GM18867 (cell line): ENCODE measurements at regions not wholly inside any gene's neighbourhood (a gene's known extent, or its start where the extent isn't known, plus 50 kb on each side); places are given as distances from the start of the nearest gene placed in this dataset.

Source experiments
- ATAC-seq: cut with Tn5 transposase; IDR thresholded peaks from one replicate; pipeline ENCODE4 v1.9.1; 2021; ENCODE audit warnings: mild to moderate bottlenecking, moderate library complexity; ENCODE audit not compliant: unreplicated experiment

DNA sequence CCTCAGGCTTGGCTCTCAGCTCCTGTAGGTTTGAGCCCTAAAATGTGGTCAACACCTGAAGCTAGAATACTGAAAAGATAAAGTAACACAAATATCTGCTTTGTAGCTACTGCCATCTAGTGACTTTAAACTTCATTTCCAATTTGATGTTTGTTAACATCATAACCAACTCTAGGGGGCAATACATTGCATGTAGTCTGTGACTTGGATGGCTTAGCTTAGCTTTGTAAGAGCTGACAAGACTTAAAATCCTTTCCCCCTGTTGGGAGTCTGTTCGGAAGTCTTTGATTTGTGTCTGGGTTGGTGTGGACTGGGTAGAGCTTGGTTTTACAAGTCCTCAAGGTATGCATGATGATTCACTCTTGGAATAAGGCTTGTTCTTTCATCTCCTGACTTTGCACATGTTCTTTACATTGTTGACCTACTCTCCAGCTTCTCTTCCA is 51.7 kb downstream of the SCN11A start:
- ATAC-seq, result peak; percentile 90

GRCh38 chr3:38998086-38998485 is 53.7 kb downstream of the SCN11A start:
- no peak for ATAC-seq

GRCh38 chr3:38996193-38996592 is 55.6 kb downstream of the SCN11A start:
- no peak for ATAC-seq

GRCh38 chr3:38994251-38994650 is 57.5 kb downstream of the SCN11A start:
- no peak for ATAC-seq

GRCh38 chr3:38992117-38992760 is 59.5 kb downstream of the SCN11A start:
- ATAC-seq, result no peak

GRCh38 chr3:38990621-38991020 is 61.1 kb downstream of the SCN11A start:
- ATAC-seq, result no peak

- no peak for ATAC-seq
These were observed 61.7 kb downstream of the SCN11A start for GRCh38 chr3:38989917-38990510.

DNA sequence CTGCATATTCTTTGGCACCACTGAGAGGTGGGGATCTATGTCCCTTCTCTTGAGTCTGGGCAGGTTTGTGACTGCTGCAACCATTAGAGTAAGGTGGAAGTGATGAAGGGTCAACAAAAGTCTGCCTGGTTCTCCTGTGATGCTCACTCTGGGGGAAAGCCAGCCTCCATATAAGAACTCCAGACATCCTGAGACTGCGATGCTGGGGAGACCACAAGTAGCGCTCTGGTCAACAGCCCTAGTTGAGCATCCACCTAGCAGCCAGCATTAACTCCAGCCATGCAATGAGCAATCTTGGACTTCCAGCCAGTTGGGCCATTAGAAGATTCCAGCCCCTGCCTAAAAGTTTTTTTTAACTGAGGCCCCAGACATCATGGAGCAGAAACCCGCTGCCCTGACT is 62.8 kb downstream of the SCN11A start:
- no peak for ATAC-seq

- ATAC-seq, result no peak
These were observed 64.3 kb downstream of the SCN11A start for GRCh38 chr3:38987456-38987855.

GRCh38 chr3:38986901-38987300 is 64.8 kb downstream of the SCN11A start:
- no peak for ATAC-seq

- no peak for ATAC-seq
These were observed 65.8 kb downstream of the SCN11A start for GRCh38 chr3:38985981-38986380.

DNA sequence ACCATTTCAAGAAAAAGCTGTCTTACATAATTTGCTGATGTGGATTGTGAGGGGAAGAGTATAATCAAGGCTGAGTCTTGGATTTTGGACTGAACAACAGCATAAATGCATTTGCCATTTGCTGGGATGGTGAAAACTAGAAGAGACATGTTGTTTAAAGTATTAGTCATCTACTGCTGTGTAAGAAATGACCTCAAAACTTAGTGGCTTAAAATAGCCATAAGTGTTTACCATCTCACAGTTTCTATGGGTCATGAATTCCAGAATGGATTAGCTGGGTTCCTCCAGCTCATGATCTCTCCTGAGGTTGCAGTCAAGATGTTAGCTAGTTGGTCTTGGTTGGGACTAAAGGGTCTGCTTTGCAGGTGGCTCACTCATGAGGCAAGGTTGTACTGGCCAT is 66.2 kb downstream of the SCN11A start:
- ATAC-seq, result no peak

- ATAC-seq, result no peak
These were observed 67.0 kb downstream of the SCN11A start for GRCh38 chr3:38984731-38985130.

DNA sequence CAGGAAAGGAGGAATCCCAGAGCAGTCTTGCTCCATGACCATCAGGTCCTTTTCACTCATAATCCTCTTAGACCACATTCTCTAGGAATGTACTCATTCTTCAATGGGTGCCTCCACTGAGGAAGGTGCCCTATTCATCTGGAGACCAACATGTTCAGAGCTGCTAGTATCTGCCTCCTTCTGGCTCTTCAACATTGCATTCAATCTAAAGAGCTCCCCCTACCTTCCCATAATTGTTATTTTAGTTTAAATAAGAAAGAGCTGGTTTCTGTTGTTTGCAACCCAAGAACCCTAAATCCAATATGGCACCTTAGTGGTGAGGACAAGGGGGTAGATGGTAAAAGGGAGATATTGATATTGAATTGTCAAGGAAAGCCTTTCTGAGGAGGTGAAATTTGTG is 67.6 kb downstream of the SCN11A start:
- ATAC-seq, result no peak

GRCh38 chr3:38980938-38981337 is 70.8 kb downstream of the SCN11A start:
- ATAC-seq, result no peak

DNA sequence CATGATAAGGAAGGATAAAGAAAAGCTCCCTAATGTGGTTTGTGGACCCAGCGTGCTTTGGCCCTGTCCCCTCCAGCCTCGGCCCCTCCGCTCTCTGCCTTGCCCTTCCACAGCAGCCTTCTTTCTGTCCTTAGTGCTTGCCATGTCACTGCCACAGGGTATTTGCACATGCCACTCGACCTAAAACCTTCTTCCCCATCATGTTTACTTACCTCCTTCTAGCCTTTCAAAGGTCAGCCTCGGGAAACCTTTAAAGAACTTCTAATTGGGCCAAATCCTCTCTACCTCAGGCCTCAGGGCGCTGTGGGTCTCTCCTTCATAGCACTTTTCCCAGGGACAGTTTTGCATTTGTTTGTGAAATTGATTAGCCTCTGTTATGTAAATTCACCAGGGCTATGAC is 73.0 kb downstream of the SCN11A start:
- ATAC-seq, result no peak

DNA sequence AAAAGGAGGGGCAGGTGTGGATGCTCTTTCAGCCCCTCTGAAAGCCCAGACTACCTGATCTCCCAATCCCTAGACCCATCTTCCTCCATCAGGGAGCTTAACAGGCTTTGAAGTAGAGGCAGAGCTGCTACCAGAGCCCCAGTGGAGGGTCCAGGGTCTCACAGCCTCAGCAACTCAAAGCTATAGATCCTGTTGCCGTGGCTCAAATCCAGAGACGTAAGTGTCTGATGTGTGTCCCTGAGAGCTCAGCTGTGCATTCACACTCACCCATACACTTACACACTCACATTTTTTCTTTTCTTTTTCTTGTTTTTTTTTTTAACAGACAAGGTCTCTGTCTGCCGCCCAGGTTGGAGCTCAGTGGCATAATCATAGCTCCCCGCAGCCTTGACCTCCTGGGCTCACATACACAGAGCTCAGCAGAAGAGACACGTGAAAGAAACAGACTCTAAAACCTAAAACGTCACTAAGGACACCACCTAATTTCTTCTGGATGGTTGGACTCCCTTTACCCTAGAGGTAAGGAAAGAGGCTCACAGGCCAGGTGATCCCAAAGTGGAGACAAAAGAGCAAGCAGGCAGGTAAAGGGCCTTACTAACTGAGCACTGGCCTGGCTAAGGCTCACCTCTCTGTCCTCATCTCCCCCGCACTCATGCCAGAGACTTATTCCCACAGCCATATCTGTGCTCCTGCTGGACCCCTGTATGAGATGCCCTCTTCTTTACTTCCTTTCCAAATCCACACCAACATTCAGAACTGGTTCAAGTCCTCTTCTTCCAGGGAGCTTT is 80.7 kb downstream of the SCN11A start:
- no peak for ATAC-seq

DNA sequence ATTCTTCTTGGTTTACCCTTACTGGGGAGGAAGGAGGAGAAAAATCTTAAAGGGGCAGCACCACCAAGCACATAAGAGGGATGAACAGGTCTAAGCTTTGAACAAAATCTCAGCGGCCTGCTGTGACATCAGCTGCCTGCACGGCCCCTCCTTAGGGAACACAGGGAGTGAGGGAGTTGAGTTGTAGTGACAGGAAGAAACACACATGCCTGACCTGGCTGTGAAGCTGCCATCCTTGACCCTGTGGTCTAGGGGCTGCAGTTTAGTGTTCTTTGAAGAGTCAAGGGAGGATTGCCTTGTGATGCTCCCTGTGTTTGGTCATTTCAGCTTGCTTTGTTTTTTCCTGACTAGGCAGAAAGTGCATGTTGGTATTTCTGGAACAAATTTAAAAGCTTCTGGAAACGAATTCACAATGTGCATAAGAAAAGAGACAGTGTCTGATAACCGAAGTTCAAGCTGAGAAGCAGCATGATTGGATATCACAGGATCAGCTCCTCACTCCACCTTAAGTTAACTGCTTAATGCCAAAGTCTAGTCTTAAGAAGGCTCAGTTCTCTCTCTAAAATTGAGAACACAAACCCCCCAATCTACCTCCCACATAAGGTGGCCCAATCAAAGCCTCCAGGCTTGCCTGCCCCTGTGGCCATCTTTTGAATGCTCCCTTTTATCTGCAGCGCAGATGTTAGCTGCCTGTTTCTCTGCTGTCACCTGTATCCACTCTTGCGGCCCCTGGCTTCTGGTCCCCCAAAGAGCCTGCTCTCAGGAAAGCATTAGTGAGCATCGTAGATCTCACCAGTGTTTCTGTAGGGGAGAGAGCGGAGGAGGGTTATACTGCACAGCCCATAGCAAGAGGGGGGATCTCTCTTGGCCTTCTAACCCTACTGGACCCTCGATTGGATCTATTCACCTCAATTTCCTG is 82.2 kb downstream of the SCN11A start:
- no peak for ATAC-seq

GRCh38 chr3:38968891-38969290 is 82.9 kb downstream of the SCN11A start:
- no peak for ATAC-seq

DNA sequence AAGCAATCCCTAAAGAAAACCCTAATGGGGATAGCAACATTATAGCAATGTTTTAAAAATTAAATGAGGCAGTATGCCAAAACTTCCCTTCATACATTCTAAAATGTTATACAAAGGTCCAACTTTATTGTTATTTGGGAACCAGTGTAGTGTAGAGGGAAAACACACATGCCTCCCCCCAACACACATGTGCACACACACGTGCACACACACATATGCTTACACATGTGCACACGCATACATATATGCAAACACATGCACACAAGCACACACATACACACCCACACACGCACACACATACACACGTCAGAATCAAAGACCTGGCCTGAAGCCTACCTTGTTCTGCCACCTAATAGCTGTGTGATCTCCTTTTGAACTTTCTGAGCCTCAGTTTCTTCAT is 83.3 kb downstream of the SCN11A start:
- ATAC-seq, result no peak

GRCh38 chr3:38967693-38967989 is 84.1 kb downstream of the SCN11A start:
- no peak for ATAC-seq
